HL-60 (cell line): ENCODE measurements at regions not wholly inside any gene's neighbourhood (a gene's known extent, or its start where the extent isn't known, plus 50 kb on each side); places are given as distances from the start of the nearest gene placed in this dataset.

Experiments used
- DNase-seq, 2 experiments: peaks; one replicate each; pipeline ENCODE4 v3.0.0-alpha.2; 2010 to 2020; ENCODE audit warnings: low read depth in 1 of 2, low spot score in 1 of 2
- H3K27ac ChIP-seq: fragments of 250-450 bp; sonication (Bioruptor Pico); replicated peaks from 2 replicates; pipeline ENCODE4 v1.5.1; 2020; ENCODE audit warnings: mild to moderate bottlenecking, moderate library complexity
- H3K27me3 ChIP-seq: fragments of 250-450 bp; sonication (Bioruptor Pico); 2 replicates; pipeline ENCODE4 v1.5.1; 2021; ENCODE audit warnings: mild to moderate bottlenecking, moderate library complexity; ENCODE audit not compliant: insufficient read depth, poor library complexity, severe bottlenecking
- H3K4me3 ChIP-seq: replicated peaks from 2 replicates; pipeline ENCODE4 v1.5.1; 2011; ENCODE audit warnings: mild to moderate bottlenecking, control low read depth, low read length; ENCODE audit not compliant: insufficient read depth
- CTCF ChIP-seq: IDR thresholded peaks from one replicate; pipeline ENCODE4 v1.5.1; 2011; ENCODE audit warnings: low read length, control low read depth, inconsistent platforms; ENCODE audit not compliant: insufficient read depth
- GABPA ChIP-seq: IDR thresholded peaks from 2 replicates; pipeline ENCODE4 v1.6.1; 2012; ENCODE audit warnings: low read depth
- POLR2AphosphoS5 ChIP-seq: IDR thresholded peaks from 2 replicates; pipeline ENCODE4 v1.6.1; 2012; ENCODE audit warnings: low read depth
- SPI1 ChIP-seq: IDR thresholded peaks from 2 replicates; pipeline ENCODE4 v1.6.1; 2012; ENCODE audit warnings: low read depth, mild to moderate bottlenecking, borderline replicate concordance
- TF ChIP-seq, protein P1 (sequence below): IDR thresholded peaks from 2 replicates; pipeline ENCODE4 v1.6.1; 2012; ENCODE audit warnings: low read depth; ENCODE audit not compliant: insufficient replicate concordance

GRCh38 chr5:85927632-85928031, 690.1 kb upstream of the COX7C start:
- TF ChIP-seq SPI1 (no peak), CTCF (no peak), POLR2AphosphoS5 (no peak), GABPA (no peak)
- TF ChIP-seq, protein P1, sequence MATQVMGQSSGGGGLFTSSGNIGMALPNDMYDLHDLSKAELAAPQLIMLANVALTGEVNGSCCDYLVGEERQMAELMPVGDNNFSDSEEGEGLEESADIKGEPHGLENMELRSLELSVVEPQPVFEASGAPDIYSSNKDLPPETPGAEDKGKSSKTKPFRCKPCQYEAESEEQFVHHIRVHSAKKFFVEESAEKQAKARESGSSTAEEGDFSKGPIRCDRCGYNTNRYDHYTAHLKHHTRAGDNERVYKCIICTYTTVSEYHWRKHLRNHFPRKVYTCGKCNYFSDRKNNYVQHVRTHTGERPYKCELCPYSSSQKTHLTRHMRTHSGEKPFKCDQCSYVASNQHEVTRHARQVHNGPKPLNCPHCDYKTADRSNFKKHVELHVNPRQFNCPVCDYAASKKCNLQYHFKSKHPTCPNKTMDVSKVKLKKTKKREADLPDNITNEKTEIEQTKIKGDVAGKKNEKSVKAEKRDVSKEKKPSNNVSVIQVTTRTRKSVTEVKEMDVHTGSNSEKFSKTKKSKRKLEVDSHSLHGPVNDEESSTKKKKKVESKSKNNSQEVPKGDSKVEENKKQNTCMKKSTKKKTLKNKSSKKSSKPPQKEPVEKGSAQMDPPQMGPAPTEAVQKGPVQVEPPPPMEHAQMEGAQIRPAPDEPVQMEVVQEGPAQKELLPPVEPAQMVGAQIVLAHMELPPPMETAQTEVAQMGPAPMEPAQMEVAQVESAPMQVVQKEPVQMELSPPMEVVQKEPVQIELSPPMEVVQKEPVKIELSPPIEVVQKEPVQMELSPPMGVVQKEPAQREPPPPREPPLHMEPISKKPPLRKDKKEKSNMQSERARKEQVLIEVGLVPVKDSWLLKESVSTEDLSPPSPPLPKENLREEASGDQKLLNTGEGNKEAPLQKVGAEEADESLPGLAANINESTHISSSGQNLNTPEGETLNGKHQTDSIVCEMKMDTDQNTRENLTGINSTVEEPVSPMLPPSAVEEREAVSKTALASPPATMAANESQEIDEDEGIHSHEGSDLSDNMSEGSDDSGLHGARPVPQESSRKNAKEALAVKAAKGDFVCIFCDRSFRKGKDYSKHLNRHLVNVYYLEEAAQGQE = no peak
- DNase-seq = no peak
- Histone ChIP-seq H3K27ac (no peak overlapping the region), H3K4me3 (no peak overlapping the region), H3K27me3 (no peaks in the 10 kb centered on the region)

GRCh38 chr5:85929713-85930112, 688.0 kb upstream of the COX7C start:
- TF ChIP-seq SPI1 = no peak
- no peaks in the 10 kb centered on the region for H3K27me3 ChIP-seq
- DNase-seq = no peak
- H3K4me3 ChIP-seq = no peak overlapping the region
- no peak overlapping the region for H3K27ac ChIP-seq

GRCh38 chr5:85931220-85931619, 686.5 kb upstream of the COX7C start:
- no peaks in the 10 kb centered on the region for H3K27me3 ChIP-seq
- H3K27ac ChIP-seq = no peak overlapping the region
- H3K4me3 ChIP-seq = no peak overlapping the region
- no peak for DNase-seq
- TF ChIP-seq POLR2AphosphoS5 = no peak

DNA sequence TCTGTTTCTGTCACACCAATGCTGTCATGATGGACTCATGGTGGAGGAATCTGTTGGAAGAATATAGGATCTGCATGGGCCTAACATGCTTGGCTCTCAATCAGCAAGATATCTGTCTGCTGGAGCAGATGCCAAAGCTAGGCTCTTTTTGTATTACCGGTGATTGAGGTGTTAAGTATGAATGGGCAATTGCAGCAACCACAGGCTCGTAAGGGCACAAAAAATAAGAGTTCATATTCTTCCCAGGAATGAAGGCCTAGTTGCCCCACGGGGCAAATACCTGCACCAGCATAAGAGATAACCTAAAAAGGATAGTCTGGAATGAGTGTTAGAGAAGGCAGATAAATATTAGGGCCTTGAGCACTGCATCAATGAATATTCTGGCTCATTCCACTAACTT, 679.5 kb upstream of the COX7C start:
- DNase-seq = no peak
- no peak overlapping the region for H3K27ac ChIP-seq
- no peak overlapping the region for H3K4me3 ChIP-seq
- no peak for TF ChIP-seq POLR2AphosphoS5
- no peak for TF ChIP-seq CTCF
- TF ChIP-seq GABPA = no peak
- TF ChIP-seq, protein P1 = no peak
- no peak for TF ChIP-seq SPI1
- H3K27me3 ChIP-seq = no peaks in the 10 kb centered on the region

GRCh38 chr5:85951707-85952210, 666.0 kb upstream of the COX7C start:
- no peaks in the 10 kb centered on the region for H3K27me3 ChIP-seq
- no peak overlapping the region for H3K27ac ChIP-seq
- no peak overlapping the region for H3K4me3 ChIP-seq
- no peak for DNase-seq
- TF ChIP-seq, protein P1 = no peak
- no peak for TF ChIP-seq POLR2AphosphoS5
- no peak for TF ChIP-seq CTCF
- TF ChIP-seq GABPA = no peak
- TF ChIP-seq SPI1 = no peak
